GM18858 (cell line): ENCODE measurements at regions not wholly inside any gene's neighbourhood (a gene's known extent, or its start where the extent isn't known, plus 50 kb on each side); places are given as distances from the start of the nearest gene placed in this dataset.

Experiments
- ATAC-seq: cut with Tn5 transposase; IDR thresholded peaks from one replicate; pipeline ENCODE4 v1.9.1; 2021; ENCODE audit not compliant: unreplicated experiment

- no peak for ATAC-seq
Measured at GRCh38 chr2:67701011-67701410, 303.9 kb downstream of the ETAA1 start.

DNA sequence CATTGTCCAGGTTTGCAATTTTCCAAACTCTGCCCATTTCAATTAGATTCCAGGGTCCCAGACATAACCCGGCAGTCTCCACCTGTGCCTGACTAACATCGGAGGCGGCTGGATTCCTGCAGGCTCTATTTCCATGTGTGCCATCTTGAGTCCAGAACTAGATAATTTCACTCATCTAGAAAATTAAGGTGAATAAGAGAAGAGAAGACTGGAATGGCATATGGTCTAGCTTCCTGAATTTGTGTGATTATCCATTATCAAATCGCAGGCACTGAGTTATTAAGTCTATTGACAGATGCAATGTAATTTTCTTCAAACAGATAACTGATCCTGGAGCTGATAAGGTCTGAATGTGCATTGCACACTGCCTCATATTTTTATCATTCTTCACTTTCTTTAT is 305.2 kb downstream of the ETAA1 start:
- ATAC-seq = no peak

- ATAC-seq = no peak
Measured at GRCh38 chr2:67702937-67703336, 305.8 kb downstream of the ETAA1 start.

DNA sequence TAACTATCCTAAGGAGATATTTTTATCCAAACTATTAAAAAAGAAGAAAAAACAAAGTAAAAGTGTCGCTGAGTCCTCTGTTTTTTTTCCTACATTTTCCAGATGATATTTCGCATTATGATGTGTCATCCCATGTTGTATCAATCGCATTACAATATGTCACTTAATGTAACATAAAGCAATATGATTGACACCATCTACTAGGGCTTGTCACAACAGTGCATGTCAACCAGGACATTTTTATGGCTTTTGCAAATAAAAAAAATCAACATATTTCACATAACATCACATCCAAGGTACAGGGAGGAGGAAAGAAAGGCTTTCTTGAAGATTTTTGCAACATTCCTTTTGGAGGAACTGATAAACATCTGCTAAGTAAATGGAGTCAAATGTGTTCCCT is 308.9 kb downstream of the ETAA1 start:
- no peak for ATAC-seq

- ATAC-seq = no peak
Measured at GRCh38 chr2:67707896-67708295, 310.8 kb downstream of the ETAA1 start.

DNA sequence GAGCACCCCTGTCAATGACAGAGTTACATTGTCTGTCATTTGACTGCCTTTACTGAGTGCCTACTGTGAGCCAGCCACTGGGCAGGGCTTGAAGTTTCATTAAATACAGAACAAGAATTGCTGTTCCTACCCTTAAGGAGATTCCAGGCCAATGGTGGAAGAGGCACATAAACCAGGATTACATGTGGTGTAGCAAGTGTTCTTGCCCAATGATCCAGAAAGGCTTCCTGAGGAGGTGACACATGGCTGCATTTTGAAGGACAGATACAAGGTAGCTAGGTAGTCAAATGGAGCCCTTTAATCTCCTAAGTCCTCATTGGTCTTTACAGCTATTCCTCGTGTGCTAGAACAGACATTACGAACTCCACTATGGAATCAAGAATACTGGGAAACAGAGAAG is 312.7 kb downstream of the ETAA1 start:
- no peak for ATAC-seq

DNA sequence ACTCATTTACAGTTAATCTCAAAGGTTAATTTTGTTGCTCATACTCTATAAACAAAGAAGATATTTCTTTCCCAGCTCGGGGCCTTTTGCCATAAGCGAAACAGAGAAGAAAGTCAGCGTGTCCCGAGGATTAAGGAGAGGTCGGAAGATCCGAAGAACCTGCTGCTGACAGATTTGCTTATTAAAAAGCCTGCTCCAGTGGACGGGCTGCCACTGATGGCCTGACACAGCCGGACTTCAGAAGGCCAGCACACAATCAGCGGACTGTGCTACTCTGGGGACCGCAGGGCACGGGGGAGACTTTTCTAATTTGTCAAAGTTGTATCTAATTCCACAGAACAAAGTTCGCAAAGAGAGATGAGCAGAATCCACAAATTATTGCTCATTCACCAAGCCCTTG is 315.4 kb downstream of the ETAA1 start:
- ATAC-seq = no peak

DNA sequence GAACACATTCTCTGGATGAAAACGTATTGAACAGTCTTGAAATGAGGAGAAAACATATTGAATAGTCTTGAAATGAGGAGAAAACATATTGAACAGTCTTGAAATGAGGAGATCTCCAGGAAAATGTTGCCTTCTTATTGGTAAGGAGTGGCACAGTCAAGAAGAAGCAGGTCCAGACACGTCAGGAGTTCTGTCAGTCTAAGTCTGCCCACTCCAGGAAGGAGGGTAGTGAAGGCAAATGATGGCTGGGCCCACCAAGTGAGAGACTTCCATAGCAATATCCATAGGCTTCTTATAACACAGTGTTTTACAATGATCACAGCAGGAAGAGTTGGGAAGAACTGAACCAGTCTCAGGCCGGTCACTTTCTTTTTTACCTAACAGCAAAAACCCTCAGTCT is 316.2 kb downstream of the ETAA1 start:
- ATAC-seq = no peak

DNA sequence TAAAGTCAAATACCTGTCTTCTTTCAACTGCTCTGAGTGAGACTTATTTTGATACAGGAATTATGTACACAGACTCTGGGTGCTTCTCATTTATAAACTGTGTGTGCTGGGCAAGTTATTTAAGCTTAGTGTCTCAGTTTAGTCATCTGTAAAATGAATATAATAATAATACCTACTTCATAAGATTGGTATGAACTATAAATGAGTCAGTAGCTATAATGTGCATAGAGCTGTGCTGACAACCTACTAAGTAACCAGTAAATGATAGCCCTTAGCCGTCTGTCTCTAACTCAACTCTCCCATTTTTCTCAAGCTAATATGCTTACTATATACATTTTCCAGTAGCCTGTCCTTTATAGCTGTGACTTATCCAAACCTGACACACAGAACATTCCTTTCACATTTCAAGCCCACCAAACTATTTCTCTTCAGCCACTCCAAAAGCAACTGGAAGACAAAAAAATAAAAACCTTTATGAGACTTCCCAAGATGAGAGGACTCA is 319.8 kb downstream of the ETAA1 start:
- ATAC-seq = no peak

- ATAC-seq = no peak
Measured at GRCh38 chr2:67717692-67718091, 320.6 kb downstream of the ETAA1 start.

GRCh38 chr2:67719351-67719750 is 322.2 kb downstream of the ETAA1 start:
- no peak for ATAC-seq

DNA sequence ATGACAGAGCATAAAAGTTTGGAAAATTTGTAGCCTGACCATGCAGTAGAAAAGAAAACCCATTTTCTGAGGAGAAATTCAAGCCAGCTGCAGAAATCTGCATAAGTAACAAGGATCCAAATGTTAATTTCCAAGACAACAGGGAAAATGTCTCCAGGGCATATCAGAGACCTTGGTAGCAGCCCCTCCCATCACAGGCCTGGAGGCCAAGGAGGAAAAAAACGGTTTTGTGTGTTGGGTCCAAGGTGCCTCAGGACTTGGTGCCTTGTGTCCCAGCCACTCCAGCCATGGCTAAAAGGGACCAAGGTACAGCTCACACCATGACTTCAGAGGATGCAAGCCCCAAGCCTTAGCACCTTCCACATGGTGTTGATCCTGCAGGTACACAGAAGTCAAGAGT is 324.4 kb downstream of the ETAA1 start:
- no peak for ATAC-seq

GRCh38 chr2:67724261-67724660 is 327.1 kb downstream of the ETAA1 start:
- no peak for ATAC-seq

DNA sequence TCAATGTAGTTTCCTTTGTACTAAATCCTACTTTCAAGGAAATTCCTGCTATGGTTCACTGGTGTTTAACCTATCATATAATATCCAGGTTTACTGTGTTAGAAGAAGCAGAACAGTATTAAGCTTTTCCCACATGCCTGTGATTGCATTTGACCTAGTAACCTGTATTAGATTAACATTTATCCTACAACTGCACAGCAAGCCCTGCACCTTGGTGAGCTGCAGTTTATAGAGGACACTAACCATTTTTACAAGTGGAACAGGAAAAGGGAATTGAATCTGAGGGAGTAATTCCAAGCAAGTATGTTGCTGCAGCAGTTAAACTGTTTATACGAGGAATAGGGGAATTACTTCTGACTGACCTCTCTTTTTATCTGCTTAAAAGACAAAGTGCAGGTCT is 328.6 kb downstream of the ETAA1 start:
- ATAC-seq = no peak

DNA sequence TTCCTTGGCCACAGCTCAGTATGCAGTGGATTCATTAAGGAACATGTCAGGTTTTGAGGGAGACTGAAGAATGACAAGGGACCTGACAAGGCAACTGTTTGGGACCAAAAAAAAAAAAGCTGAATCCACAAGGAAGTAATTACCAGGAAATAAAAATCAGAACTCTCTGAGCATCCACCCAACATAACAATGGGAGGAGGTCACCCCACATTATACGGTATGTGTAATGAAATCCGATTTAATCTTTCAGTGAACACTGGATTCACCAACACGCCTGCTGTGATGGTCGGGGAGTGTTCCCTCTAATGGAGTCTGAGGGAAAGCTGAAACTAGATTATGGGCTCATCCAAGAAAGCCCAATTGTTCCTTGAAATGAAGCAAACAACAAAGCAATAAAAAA is 329.3 kb downstream of the ETAA1 start:
- no peak for ATAC-seq

- ATAC-seq = no peak
Measured at GRCh38 chr2:67727131-67727530, 330.0 kb downstream of the ETAA1 start.

- no peak for ATAC-seq
Measured at GRCh38 chr2:67727623-67728022, 330.5 kb downstream of the ETAA1 start.

- no peak for ATAC-seq
Measured at GRCh38 chr2:67729474-67729873, 332.3 kb downstream of the ETAA1 start.

GRCh38 chr2:67733517-67733916 is 329.3 kb downstream of the C1D start:
- ATAC-seq = peak; percentile 47

DNA sequence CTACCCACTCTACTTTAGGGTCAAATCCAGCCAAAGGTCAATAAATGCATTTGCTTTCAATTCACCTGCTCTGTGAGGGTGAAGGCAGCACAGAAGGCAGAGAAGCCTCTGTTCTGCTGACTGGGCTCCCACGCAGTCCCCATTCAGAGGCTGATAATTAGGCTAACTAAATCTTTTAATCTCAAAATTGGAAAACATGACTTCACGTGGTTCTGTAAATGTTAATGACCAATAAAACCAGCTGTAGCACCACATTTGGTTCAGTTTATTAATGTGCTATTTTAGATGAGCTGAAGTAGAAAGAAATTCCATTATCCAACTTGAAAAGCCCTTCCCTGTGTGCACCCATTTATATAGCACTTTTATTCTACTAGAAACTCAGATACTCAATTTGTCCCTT is 310.6 kb downstream of the C1D start:
- ATAC-seq = no peak

DNA sequence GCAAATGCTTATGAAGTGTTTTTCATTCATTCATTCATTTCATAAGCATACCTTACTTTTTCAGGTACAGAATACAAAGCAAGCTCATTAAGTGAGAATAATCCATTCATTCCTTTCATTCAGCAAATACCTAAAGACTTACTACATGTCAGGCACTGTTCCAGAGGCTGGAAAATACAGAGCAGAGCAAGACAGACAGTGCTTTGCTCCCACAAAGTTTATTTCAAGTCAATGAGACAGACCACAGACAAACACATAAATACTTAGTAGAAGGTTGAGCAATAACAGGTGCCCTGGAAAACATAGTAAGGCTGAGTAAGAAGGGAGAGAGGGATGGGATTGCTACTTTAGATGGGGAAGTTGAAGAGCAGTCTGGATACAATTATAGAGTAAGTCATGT is 309.8 kb downstream of the C1D start:
- no peak for ATAC-seq

- ATAC-seq = no peak
Measured at GRCh38 chr2:67755156-67755882, 307.5 kb downstream of the C1D start.

DNA sequence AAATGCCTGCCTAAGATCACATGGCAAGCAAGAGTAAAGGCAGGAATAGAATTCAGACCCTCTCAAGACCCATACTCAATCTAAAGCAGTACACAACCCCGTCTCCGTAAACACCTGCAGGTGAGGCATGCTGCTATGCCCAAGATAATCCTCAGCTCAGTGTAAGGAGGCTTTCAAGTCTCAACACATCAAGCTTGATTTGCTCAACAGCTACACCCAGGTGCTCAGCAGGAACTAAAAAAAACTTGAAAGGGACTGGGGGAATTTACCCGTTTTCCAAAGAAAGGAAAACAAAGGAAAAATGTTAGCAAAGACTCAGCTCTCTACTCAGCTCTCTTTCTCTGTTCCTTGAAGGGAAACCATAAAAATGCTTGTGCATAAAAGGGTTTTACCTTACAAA is 301.8 kb downstream of the C1D start:
- ATAC-seq = no peak
